ENCODE measurements at regions not wholly inside any gene's neighbourhood (a gene's known extent, or its start where the extent isn't known, plus 50 kb on each side); places are given as distances from the start of the nearest gene placed in this dataset.

- DNase-seq = no peak
These were observed 673.8 kb upstream of the SALL3 start for GRCh38 chr18:78305789-78306188.

GRCh38 chr18:78309307-78309706 is 670.3 kb upstream of the SALL3 start:
- no peak for DNase-seq

GRCh38 chr18:78309924-78310323 is 669.7 kb upstream of the SALL3 start:
- no peak for DNase-seq

- DNase-seq = no peak
These were observed 660.4 kb upstream of the SALL3 start for GRCh38 chr18:78319264-78319663.

GRCh38 chr18:78319961-78320360 is 659.7 kb upstream of the SALL3 start:
- DNase-seq = no peak

- DNase-seq = no peak
These were observed 658.2 kb upstream of the SALL3 start for GRCh38 chr18:78321402-78321801.

DNA sequence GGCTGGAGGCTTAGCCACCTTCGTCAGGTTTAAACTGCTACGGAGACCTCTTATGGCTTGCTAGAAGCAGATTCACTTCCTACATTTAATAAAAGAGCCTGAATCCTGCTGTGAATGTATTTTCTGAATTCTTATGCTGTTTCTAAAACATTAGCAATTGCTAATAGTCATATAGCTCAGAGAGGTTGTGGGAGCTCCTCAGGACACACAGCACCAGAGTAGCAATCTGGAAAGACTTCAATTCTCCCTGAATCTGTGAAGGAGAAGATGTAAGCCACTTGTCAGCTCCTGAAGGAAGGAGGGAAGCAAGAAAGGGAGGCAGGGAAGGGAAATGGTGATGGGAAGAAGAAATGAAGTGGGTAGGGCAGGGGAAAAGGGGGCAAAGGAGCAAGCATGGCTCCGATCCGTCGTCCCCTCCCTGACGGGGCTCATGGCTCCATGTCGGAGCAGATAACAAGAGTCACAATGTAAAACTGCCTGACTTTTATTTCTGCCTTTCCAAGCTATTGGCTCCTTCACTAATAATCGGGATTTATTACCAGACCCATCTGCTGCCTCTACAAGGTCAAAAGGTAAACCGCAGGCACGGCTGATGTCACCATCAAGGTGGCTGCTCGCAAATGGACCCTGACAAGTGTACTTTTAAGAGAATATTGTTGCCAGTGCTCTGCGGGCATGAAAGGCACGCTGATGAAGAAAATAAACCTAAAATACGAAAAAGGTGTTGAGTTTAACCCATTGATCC is 656.0 kb upstream of the SALL3 start:
- DNase-seq = no peak

- no peak for DNase-seq
These were observed 652.0 kb upstream of the SALL3 start for GRCh38 chr18:78327643-78328042.

- DNase-seq = no peak
These were observed 648.9 kb upstream of the SALL3 start for GRCh38 chr18:78330766-78331165.

DNA sequence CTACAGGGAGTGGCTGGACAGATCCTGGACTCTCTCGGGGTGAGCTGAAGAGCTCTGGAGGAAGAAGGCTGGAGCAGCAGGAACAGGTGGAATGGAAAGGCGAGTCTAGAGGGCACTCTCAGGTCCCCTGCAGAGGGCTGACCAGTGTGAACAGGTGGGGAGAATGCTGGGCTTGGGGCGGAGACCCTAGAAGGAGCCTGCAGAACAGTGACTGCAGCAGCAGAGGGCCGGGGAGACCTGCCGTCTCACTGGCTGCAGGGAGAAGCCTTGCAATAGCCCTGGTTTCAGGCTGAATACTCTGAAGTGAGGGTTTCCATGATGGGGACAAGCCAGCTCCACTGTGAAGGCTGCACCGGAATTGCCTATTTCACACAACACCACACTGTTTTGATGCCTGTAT is 626.7 kb upstream of the SALL3 start:
- DNase-seq = no peak

GRCh38 chr18:78362198-78362597 is 617.4 kb upstream of the SALL3 start:
- no peak for DNase-seq

DNA sequence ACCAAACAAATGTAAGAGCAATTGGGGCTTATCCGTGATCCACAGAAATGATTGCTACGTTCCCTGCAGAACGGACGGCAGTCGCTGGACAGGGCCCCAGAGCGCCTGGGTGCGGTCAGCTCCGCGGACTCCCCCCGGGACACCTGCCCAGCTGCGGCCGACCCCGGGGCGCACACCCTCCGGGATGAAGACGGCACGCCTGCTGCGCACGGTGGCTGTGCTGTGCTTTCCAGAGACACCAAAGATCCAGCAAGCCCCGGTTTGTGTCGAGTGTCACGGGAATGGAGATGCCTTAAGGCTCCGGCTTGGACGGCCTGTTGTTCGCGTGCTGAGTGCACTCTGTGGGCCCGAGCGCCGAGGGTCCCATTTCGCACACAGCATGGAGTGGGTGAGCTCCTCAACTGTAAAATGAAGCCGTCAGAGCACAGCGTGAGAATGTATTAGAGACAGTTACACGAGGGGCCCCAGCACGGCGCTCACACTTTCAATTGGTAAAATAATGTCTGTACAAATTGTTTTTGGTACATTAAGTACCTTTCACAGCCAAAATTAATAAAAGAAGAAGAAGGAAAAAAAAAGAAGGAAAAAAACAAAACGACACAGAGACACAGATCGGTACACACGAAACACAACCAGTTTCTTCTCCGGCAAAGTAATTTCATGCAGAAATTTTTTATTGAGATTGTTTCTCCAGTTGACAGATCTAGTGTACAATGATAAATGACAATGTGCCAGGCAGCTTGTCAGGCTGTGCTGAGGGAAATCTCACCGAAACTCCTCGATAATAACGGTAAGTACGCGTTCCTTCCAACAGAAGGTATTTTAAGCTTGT is 615.8 kb upstream of the SALL3 start:
- no peak for DNase-seq

- DNase-seq = no peak
These were observed 615.1 kb upstream of the SALL3 start for GRCh38 chr18:78364388-78364960.

DNA sequence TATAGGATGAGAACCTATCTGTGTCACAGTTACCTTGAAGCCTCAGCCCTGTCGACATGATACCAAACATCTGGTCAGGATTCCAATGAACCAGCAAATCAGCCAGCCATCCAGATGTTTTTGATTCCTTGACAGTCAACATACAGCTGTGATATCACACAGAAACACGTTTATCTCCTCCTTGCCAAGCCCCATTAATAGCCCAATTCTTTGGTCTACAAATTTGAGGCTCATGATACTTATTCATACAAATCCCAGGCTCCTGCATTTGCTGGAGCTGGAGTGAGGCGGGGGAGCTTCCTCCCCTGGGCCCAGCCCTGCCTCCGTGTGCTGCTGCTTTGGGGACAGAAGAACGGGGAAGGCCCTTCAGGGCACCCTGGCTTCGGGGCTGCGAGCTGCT is 611.6 kb upstream of the SALL3 start:
- DNase-seq = no peak

DNA sequence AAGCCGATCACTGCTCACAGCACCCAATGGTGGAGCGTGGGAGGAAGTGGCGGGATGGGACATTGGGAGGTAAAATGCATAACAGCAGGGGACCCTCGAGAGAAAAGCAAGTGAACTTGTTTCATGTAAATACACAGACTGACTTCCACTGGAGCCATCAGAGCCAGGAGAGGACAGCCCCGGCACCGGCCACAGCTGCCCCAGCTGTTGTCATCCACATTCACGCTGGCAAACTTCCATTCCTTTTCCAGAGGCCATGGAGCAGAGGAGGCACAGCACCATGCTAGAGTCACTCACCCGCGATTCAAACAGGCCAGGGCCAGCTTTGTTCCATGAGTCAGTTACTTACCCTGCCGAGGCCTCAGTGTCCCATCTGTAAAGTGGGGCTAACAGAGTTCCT is 610.9 kb upstream of the SALL3 start:
- no peak for DNase-seq

DNA sequence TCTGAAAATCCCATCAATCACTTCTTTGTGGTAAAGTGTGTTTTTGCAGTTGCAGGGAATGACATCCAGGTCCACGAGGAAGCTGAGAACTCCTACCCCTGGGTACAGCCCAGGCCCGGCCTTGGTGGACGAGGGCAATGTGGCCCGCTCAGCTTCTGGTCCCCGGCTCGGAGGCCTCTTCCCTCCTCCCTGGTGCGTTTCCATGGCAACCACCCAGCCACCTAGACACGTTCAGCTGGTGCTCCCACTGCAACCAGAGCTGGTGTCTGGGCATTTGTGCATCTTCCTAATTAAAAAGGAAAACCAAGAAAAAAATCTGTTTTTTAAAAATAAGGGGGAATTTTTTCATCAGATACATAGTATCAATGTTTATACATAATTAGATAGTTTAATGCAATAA is 603.6 kb upstream of the SALL3 start:
- DNase-seq = no peak

DNA sequence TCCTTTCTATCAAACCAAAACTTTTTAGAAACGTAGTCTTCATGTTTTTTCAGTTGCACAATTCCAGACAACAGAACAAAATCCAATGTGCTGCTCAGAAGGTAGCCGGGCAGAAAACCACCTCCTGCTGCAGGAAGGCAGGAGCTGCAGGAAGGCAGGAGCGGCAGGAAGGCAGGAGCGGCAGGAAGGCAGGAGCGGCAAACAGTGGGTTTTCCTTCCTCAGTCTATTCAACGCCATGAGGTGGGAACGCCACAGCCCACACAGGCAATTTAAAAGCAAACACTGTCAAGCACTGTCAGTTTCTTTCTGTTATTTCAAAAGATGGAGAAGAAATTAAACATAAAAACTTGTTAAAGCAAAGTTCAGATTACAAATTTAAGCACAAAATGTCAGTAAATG is 601.2 kb upstream of the SALL3 start:
- no peak for DNase-seq

DNA sequence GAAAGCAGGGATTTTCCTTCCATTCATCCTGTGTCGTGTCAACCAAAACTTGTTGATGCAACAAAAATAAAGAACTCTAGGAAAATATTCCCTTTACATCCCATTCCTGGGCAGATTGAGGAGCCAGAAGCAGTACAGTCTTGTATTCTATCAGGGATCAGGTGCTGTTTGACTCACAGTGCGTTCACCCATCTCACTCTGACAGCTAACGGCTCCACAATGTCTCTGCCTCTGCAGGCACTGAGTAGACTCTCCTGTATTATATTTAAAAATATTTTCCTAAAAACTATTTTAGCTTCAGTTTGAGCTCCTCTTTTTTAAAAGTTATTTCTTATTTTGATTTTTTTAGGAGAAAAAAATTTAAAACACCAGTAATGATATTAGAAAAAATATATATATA is 600.6 kb upstream of the SALL3 start:
- DNase-seq = no peak

GRCh38 chr18:78390348-78390951 is 589.2 kb upstream of the SALL3 start:
- DNase-seq = no peak

- DNase-seq = no peak
These were observed 588.7 kb upstream of the SALL3 start for GRCh38 chr18:78390952-78391348.

- DNase-seq = no peak
These were observed 586.3 kb upstream of the SALL3 start for GRCh38 chr18:78393086-78393862.

GRCh38 chr18:78396077-78396476 is 583.5 kb upstream of the SALL3 start:
- DNase-seq = no peak

- DNase-seq = no peak
These were observed 582.9 kb upstream of the SALL3 start for GRCh38 chr18:78396756-78397155.

Data from CD4-positive, alpha-beta T cell treated with Interleukin-6 for 4 hours (primary cell).